DMS 273 (cell line): ENCODE measurements at regions not wholly inside any gene's neighbourhood (a gene's known extent, or its start where the extent isn't known, plus 50 kb on each side); places are given as distances from the start of the nearest gene placed in this dataset.
A peak's percentile ranks its signal among the peaks of the same experiment; 100 is the strongest.

Source experiments
- DNase-seq: peaks from one replicate; lab custom pipeline; 2025; ENCODE audit not compliant: unreplicated experiment; lab: John Stamatoyannopoulos, UW

DNA sequence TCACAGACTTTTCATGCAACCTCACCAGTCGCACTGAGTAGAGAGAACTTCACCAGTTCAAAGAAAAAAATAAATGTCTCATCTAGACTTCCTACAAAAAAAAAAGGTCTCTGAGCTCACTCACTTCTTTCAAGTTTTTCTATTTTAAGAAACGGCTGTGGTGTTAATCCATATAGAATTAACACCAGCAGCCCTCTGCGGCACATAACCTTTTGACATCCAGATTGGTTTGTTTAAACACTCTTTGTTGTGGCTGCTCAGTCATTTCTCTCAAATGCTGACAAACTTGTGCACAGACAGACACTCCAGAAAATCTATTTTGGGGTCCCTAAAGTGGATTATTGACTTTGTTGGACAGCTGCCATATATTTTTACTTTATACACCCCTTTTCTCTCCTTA lies 874.9 kb downstream of the EFNB2 start:
- DNase-seq: no peak

DNA sequence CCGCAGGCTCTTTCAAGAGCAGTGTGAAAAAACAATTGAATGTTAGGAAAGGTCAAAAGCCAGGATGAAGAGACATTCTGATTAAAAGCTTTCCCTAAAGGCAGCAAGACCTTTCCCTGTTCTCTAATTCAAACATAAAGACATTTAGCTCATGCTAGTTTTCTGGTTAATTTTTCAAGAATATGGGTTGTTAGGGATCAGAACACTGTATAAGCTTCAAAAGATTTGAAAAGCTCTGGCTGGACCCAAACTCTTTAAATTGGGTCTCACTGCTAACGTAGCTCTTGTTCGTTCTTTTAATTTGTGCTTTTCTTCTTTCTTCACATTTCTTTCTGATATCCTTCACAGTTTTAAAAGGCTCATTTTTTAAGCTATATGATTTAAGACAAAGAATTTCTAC lies 877.0 kb downstream of the EFNB2 start:
- DNase-seq: no peak

DNA sequence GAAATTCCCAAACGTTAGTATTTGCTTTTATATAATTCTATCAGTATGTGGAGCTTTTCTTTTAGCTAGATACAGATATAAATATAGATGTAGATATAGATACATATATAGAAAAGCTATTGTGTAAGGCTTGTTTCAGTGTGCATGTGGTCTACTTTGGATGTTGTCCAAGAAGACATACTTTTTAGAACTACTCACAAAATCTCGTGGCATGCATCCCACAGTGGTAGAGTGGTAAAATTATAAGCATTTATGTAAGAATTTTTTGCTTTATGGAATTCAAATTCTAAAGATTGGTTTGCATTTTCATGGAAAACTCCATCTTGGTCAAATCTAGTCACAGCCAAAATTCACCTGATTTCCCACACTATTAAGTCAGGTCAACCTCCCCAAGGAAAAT lies 880.4 kb downstream of the EFNB2 start:
- no peak for DNase-seq

DNA sequence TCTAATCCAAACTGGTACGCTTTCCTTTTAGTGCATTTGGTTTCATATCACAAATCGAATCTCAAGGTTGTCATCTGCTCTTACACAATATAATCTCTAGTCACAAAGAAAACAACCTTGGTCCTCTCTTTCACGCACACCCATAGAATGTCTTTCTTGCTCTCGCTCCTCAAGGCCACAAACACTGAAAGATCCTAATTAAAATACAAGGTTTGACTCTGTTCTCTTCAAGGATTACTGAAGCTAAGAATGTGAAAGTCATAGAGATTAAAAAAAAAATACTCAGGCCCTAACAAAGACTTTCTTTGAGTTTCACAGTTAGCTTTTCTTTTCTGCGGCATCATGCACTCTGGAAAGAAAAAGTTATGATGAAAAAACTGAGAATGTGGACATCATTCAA lies 891.5 kb downstream of the EFNB2 start:
- no peak for DNase-seq

DNA sequence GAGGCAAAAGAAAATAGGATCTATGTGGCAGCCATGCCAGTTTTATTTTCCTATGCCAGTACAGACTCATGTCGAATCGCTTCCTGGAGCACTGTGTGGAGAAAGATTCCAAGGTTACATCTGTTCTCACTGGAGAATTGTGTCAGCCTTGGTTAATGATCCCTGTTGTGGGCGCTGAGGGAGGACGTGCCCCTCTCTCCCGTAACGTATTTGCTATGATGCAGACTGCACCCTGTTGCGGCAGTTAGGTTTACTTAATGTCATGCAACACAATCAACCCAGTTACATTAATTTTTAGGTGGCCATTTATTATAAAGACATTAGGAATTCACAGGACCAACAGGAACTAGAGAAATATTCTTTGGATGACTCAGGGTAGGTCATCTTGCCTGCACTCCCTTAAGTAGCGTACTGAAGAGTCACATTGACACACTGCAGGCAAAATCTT lies 892.9 kb downstream of the EFNB2 start:
- DNase-seq: no peak

DNA sequence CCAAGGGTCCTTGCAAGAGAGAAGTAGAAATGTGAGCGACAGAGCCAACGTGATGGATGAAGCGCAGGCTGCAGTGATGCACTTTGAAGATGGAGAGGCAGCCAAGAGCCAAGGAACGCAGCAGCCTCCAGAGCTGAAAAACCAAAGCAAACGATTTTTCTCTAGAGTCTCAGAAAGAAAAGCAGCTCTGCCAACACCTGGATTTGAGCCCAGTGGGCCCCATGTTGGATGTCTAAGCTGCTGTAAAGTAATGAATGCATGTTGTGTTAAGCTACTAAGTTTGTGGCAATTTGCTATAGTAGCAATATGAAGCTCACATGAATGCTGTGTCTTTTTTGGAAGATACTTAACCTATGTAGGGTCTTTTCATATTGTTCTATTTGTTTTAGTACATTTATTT lies 894.3 kb downstream of the EFNB2 start:
- no peak for DNase-seq

DNA sequence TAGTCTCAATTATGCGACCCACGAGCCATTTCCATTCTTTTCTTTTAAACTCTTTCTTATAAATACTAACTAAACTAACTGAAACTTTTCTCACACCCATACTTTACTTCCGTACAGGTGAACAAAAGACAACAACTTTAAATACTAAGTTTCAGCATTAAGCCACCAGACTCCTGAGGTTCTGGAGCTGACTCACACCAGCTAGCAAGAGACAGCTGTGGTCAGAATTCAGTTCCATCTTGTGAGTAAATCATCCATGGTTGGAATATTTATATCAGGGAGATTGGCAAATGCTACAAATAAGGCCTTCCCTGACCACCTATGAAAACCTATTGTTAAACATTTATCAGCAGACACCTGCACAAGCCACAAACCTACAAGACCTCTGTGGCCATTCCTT lies 897.0 kb downstream of the EFNB2 start:
- no peak for DNase-seq

DNA sequence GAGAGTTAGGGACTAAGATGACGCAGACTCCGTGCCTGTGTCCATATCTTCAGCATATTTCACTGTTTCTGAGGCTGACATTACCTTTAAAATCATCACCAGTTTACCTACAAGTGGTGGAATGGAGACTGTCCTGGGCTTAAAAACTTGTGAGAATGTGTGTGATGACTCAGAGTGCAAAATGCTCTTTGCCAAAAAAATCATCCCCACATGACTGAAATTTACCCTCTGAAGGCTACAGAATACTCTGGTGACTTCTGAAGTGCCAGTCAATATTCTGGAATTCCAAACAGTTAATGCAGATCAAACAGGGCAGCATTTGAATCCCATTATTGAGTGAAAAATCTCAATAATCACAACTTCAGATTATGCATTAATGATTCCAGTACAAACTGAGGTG lies 901.4 kb downstream of the EFNB2 start:
- DNase-seq: no peak

DNA sequence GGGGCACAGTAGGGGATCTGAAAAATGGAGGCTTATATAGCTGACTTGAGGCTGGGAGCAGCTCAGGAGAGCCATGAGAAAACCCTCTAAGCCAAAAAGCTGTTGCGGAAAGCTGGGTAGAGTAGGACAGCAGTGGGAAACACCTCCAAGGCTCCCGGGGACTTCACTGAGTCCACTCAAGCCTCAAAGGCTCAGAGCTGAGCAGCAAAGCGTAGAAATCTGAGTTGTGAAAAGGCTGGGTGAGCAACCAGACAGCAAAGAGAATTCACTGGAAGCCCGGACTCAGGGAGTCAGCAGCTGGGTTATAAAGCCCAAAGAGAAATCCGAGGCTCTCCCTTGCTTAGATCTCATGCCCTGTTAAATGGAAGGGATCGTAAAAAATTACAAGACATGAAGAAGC lies 905.0 kb downstream of the EFNB2 start:
- DNase-seq: no peak

DNA sequence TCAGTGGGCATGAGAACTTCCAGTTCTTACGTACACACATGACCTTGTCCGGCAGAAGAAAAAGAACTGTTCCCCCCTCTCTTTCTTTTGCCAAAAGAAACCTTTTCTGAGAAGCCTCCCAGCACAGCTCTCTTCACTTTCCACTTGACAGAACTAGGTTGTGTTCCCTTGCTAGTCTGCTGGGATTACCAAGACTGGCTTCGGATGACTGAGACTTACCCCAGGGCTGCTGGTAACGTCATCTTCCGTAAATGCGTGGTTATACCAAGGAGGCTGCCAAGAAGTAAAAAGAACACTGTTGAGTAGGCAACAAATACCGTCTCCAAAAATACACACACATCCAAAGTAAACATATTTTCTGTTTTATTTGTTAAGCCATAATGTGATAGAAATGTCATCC lies 908.2 kb downstream of the EFNB2 start:
- DNase-seq: no peak

DNA sequence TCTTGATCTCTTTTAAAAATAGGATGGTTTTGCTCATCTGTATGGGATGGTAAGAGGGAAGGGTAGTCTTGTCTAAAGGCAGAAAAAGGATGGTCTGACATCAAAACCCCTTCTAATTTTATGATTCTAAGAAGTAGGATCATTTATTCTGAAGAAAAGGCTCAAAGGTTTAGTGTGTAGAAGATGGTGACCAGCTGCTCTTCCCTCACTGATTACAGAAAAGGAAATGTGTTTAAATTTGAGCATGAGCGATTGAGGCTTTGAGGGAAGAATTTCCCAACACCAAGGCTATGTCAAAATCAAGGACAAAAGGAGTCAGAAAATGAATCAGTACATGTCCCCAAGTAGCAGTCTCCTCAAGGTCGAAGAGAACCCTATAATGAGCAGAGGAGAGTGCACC lies 909.8 kb downstream of the EFNB2 start:
- DNase-seq: no peak

DNA sequence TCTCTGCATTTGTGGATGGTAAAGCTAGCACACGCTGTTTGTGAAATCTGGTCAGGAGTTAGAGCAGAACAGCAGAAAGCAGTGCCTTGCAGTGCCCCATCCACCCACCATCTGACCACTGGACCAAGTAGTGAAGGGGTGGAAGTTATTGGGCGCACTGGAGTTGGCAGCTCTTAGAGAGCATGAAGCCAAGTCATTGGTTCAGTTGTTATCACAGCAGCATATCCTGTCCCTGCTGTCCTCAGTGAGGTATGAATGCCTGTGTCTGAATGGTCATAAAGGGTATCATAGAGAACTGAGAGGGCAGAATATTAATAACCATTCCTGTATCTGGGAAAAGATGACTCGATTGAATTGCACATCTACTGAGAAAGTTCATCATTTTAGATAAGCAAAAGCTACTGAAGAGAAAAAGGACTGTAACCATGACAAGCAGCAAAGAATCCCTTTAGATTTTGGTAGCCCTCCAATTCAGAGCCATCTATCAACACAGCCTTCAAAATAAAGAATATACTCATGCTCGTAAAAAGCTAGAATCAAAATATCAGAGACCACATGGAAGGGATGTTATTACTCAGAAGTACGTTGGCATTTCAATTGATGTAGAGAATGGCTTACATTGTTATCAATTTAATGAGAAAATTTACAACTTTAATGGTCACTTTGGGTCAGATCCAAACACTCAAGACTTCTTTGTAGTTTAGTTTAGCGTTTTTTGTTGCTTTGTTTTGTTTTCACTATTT lies 919.0 kb downstream of the EFNB2 start:
- no peak for DNase-seq

DNA sequence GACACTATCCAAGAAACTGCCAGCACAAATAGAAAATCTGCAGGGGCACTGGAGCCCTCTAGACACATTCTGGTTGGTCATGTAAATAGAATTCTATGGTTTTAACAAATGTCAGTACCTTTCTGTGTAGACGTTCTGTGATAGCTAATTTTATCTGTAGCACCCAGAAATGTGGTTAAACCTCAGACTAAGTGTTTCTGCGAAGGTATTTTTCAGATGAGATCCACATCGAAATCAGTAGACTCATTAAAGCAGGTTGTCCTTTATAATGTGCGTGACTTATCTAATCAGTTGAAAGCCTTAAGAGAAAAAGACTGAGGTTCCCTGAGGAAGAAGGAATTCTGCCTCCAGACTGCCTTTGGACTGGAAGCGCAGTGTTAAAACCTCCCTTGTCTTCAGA lies 922.9 kb downstream of the EFNB2 start:
- no peak for DNase-seq

DNA sequence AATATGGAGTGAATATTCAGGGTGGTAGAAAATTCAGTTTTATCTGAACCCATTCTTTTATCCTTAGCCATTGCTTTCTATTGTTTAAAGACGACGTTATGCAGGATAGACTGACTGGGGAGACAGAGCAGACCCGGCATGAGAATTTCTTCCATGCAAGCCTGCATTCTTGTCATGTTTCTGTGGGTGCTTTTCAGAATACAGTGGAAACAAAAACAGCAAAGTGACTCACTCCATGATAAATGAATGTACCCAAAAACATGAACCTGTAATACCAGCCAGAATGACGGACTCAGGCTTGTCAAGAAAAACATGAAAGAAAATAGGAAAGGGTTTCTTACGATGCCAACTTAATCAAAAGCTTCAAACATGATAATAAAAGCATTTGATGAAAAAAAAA lies 924.0 kb downstream of the EFNB2 start:
- DNase-seq: no peak

DNA sequence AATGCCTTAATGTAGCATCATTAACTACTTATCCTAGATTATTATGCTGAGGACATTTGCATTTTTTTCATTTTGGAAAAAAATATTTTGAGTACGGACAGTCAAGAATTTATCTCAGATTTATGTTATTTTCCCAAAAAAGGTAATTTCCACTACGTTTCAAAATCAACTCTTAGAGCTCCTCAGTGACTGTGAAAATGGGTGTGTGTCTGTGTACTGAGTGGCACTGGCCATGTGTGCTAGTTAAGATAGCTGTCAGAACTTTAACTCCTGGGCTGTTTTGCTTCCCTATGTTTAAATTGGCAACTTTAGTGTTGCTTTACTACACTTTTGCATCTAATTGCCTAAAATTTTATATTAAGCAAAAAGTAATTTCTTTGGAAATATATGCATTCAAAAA lies 927.4 kb downstream of the EFNB2 start:
- no peak for DNase-seq

DNA sequence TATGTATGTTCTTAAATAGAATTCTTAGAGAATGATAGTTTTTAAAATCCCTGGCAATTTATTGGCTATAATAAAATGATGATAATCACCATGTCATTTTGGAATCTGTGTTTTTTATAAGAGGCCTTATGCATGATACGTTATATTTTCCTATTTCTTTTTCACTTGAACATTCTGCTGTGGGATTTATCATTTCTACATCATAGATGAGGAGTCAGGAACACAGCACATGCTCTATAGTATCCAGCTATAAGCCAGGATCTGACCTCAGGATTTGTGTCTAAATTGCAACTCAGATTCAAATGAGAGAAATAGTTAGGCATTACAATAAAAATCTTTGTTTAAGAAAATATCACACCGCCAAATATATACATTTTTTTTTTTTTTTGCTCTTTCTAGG lies 928.0 kb downstream of the EFNB2 start:
- no peak for DNase-seq

DNA sequence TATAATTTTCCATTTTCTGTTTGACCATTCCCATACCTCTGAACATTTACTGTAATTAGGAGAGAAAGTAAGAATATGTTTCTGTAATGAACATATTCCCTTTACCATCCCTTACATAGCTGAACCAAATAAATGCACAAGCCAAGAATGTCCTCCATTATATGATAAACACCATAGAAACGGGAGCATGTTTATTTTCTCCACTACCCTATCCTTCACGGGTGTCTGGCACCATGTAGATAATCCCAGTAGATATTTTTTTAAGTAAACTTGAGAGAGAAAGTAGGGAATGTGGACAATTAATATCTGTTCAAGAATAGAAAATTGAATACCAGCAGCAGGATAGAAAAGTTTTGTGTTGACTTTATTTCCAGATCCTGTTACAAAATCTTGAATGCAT lies 928.4 kb downstream of the EFNB2 start:
- no peak for DNase-seq

DNA sequence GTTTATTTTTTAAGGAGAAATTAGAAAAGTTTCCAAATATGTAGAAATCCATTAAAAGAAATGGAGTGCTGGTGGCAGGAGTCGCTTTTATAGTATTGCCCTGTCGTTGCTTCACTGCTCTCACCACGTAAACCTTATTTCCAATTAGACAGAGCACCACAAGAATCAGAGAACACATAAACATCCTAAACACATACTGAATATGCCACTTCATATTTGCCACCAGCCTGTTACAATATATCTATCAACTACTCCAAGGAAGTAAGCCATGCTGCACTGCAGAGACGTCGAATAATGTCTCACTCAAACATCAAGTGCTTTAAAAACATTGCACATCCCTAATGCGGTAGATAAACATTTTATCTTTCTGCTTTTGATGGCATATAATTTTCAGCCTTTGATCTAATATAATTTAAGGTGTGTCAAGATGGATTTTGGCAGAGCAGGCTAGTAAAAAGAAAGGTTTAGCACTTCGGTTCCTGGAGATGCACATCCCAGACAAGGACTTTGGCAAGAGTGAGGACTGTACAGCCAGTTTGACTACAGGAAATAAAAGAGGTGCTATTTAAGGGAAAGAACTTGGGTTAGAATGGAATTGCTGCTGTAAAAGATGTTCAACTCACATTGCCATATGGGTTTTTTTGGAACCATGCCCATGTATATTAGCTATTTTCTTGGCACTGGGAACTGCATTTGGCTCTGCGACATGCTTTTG lies 932.3 kb downstream of the EFNB2 start:
- DNase-seq: peak; percentile 89

DNA sequence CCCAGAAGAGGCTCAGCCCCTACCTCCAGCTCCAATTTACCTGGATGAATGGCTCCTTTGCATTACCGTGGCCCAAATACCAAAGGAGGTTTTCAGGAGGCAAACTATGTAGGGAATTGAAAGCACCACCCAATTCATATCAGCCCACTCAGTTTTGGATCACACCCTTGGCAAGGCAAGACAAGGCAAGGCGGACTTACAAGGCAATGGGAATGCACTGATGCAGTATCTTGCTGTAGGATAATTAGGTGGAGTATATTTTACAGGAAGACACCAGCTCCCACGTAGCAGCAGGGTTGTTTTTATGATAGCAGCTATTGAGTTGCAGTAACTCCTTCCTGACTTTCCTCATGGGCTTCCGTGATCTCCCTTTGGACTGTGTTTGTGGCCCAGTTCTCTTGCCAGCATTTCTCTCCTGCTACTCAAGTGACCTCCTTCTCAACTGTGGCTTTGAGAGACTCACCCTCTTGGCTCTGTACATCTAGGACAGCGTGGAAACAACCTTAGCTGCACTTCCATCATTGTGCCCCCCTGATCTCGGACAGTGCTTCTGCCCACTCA lies 935.9 kb downstream of the EFNB2 start:
- no peak for DNase-seq

DNA sequence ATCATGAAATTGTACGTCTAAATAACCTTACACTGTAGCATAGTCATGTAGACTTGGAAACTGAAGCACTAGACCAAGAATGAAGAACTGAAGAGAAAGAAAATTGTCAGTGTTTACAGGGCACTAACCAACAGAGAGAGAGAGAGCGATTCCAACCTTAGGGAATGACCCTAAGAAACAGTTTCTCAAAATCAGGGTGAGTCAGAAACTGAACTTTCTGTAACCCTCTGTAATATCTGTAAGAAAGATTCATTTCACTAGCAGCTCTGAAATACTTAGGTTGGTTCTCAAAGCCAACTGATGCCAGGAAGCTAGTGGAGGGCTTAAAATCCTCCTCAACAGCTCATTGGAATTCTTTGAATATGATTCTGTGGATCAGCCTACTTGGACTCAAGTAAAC lies 936.9 kb downstream of the EFNB2 start:
- DNase-seq: no peak

DNA sequence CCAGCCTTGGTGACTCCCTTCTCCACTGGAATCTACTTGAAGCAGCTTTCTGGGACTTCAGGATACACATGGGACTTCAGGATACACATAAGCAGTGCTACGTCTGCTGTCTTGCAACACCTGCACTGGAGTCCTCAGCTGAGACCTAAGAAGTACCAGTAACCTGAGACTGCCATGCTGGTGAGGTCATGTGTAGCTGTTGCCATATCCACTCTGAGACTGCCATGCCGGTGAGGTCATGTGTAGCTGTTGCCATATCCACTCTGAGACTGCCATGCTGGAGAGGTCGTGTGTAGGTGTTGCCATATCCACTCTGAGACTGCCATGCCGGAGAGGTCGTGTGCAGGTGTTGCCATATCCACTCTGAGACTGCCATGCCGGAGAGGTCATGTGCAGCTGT lies 937.9 kb downstream of the EFNB2 start:
- DNase-seq: no peak

DNA sequence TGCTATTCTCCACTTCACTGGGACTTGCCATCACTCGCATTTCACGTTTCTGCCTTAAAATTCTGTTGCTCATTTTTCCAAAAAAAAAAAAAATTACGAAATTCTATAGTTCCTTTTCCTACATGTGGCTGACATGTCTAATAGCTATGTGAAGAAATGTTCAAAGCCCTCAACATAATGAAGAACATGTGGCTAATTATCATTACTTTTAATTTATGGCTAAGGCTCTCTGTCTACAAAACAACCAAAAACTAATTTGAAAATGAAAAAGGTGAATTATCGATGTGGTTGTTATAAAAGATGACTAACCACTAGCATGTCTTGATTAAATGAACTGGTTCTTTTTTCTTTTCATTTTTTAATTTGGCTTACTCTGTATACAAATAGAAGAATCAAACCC lies 940.0 kb downstream of the EFNB2 start:
- no peak for DNase-seq

DNA sequence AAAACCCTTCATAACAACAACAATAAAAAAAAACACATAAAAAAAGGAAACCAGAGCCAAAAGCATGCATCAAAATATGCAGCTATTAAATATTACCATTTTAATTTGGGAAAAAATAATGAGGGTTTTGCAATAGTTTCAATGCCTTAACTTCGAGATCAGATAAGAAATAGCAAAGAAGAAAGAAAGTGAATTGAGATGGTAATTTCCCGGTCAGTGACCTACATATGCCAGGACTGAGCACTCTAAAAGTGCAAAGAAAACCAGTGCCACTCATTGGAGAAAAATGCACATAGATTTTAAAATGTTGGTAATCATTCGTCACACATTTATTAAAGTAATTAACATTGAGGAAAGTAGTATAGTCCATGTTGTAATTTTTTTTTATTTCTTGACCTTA lies 944.2 kb downstream of the EFNB2 start:
- DNase-seq: no peak
